GM21619 (cell line): ENCODE measurements at regions not wholly inside any gene's neighbourhood (a gene's known extent, or its start where the extent isn't known, plus 50 kb on each side); places are given as distances from the start of the nearest gene placed in this dataset.

Source experiments
- ATAC-seq: cut with Tn5 transposase; IDR thresholded peaks from one replicate; pipeline ENCODE4 v1.9.1; 2021; ENCODE audit not compliant: unreplicated experiment

DNA sequence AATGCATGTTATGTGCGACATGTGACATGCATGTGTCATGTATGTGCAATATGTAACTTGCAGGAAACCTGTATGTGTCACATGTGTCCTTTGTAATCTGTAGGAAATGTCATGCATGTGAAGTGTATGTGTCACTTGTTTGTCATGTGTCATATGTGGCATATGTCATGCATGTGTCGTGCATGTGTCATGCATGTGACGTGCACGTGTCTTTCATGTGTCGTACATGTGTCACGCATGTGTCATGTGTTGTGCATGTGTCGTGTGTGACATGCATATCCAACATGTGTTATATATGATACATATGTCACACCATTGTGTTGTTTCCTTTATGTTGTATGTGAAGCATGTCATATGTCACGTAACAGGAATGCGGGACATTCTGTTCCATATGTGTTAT is 2153.2 kb upstream of the PIK3C3 start:
- no peak for ATAC-seq

DNA sequence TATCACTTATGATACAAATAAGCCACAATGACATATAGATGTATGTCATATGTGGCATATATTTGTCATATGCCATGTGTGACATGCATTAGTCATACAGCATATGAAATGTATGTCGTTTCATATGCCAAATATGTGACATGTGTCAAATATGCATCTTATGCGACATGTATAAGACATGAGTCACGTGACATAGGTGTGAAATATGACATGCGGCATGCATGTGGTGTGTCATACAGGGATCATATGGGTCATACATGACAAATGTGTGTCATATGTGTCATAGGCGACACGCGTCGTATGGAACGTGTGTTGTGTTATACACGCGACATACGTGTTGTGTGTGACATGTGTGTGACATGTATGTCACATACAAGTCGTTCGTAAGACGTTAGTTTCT is 2154.0 kb upstream of the PIK3C3 start:
- no peak for ATAC-seq

DNA sequence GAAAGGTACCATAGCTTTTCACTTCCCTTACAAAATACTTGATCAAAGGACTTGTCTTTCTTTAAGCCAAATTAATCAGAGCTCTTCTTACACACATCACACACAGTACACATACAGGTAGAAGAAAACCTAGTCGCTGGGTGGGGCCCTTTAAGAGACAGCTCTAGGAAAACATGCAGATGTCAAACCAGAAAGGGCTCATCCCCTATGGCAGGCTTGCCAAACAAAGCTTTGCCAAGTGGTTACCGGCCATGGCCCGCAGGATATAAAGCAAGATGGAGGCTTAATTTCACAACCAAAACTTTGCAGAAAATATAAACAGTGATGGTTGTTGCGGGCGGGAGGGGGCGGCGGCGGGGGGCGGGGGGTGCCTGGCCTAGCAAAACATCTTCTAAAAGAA is 2156.0 kb upstream of the PIK3C3 start:
- ATAC-seq: no peak

DNA sequence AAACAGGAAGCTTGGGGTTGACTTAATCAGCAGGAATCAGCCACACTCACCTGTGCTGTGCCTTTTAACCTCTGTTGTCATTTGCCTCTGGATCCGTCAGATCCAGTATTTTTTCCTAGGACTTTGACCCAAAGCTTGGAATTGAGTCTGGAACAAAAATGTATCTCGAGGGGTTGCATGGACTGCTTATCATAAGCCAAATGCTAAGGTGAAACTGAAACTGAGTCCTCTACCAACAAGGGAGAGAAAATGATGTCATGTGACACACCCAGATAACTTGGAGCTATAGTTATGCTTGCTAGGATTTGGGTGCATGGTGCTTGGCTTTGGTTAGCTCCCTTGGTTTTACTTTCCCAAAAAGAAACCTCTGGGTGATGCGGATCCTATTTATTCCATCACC is 2158.6 kb upstream of the PIK3C3 start:
- no peak for ATAC-seq

DNA sequence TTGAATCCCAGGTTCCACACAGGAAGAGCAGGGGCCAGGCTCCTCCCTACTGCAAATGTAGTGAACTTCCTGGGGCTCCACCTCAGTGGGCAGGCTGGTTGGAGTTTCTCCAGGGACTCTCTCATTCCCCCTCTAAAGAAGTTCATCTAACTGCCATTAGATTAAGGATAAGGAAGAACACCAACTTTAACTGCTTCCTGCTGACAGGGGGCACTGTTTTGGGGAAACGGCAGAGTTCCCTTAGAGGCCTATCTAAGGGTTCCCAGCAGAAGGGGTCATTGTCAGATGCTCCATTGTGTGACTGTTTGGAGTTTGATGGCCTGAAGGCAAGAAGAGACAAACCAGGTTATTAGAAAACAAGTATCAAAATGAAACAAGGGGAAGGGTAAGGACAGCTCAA is 2159.7 kb upstream of the PIK3C3 start:
- no peak for ATAC-seq

DNA sequence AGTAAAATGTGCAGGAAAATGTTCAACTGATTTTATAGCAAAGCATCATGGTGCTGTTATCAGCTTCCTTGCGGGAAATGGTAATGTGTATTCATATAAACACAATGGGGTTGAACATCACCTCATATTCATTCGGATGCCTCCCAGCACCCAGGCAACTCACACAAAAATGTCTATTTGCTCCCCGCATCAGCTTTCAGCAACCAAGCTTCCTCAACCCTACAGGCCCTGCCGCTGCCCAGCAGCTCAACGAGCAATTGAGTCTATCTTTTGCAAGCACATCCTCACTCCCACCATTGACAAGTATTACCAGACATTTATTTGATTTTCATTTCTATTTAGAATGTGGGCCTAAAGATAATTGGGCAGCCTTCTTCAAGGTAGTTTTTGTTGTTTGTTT is 2161.4 kb upstream of the PIK3C3 start:
- no peak for ATAC-seq

DNA sequence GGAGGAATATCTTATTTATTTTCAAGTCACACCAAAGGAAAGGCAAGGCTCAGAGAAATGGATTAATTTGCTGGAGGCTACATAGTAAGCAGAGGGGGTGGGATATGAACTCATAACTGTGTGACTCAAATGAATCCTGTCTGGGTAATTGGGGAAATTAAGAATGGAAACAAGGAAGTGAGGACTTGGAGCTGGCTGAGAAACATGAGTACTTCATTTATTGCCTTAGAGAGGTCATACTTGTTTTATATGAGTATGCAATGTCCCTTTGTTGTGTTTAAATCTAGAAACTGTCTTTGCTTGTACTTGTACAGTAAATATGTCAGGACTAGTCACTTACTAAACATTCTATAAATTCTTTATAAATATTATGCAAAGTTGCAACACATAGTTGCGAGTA is 2166.7 kb upstream of the PIK3C3 start:
- ATAC-seq: no peak

DNA sequence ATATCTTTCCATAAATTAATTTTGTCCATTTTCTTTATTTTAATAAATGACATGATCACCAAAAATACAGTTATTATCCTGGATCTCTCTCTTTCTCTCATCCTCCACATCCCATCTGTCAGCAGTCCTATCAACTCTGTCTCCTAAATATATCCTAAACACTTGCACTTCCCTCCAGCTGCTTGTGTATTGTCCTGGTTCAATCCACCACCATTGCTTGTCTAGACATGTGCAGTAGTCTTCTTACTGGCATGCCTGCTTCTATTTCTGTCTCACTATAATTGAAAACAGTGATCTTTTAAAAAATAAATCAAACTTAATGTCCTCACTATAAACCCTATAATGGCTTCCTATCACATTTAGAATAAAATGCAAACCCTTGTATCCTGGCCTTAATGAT is 2168.6 kb upstream of the PIK3C3 start:
- ATAC-seq: no peak

DNA sequence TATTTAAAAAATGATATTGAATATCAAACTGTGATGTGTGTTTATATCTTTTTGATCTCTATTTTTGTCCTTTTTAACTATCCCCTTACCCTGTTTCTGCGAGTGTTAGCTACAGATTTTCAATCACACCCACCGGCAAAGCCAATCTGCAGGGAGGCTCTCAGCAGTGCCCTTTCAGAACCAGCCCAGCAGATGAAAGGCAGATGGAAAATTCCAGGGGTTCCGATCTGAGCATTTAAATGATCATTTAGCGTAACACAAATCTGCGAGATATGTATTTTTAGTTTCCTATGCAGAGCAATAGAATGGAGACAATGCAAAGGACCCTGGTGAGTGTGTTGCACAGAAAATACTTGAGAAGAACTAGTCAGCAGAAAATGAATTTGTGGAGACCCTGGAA is 2170.5 kb upstream of the PIK3C3 start:
- no peak for ATAC-seq

DNA sequence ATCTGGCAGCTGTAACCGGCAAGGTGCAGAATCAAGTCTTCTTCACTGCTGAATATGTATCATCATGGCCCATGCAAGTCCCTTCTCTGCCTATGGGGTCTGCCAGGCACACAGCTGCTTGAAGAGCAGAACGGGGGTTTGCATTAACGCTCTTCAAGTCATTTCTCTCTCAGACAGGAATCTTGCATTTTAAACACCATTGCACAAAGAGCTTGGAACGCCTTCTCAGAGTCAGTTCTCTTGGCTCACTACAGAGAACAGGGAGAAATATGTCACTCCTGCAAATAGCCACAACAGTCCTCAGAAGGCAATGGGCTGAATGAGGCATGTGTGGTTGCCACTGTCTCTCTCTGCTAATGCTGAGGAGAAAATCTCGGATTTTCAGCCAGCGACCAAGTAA is 2173.5 kb upstream of the PIK3C3 start:
- no peak for ATAC-seq

DNA sequence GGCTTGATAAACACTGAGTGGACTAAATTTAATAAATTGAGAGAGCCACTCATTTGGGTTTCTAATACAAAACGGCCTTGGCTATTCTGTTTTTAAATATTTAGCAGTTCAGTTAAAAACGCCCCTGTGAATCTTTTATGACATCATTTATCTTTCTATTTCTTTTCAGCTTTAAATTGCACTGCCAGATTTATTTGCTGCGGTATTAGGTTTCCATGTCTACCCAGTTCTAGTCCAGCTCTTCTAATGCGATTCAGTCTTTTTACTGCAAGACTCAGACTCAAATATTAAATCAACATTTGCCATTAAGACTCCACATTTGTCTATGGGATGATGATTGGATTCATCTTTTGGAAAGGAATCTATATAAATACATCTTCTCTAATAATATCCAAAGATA is 2174.3 kb upstream of the PIK3C3 start:
- no peak for ATAC-seq

DNA sequence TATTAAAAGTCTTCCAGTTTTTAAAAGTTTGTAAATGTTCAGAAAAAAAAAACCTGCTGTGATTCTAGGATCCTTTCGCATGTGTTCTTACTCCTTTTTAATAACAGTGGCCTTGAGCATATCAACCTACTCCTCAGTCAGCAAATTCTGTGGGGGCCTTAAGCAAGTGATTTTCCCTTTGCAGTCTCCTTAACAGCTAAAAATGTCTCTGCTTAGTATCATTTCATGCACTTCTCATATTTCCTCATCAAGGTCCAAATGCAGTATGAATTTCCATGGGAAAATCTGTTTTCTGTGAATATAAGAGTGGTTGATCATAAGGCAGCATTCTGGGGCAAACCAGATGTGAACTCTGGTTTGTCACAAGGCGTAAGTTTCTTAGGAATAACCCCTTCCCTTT is 2175.1 kb upstream of the PIK3C3 start:
- ATAC-seq: no peak

DNA sequence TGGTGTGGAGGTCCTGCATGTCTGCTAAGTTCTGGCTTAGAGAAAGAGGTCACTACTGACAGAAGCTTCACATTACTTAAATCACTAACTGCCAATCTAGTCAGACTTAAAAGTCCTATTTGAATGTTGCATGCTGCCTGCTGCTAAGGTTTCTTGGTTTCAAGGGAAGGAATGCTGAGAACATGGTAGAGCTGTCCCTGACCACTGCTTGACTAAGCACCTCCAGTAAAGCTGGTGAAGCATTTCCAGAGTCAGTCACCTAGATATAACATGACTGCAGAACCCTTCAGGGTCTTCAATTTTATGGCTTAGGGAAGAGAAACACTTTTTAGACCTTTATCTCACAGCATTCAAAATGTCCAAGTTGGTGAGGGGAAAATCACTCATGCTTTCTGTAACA is 2178.3 kb upstream of the PIK3C3 start:
- ATAC-seq: no peak

DNA sequence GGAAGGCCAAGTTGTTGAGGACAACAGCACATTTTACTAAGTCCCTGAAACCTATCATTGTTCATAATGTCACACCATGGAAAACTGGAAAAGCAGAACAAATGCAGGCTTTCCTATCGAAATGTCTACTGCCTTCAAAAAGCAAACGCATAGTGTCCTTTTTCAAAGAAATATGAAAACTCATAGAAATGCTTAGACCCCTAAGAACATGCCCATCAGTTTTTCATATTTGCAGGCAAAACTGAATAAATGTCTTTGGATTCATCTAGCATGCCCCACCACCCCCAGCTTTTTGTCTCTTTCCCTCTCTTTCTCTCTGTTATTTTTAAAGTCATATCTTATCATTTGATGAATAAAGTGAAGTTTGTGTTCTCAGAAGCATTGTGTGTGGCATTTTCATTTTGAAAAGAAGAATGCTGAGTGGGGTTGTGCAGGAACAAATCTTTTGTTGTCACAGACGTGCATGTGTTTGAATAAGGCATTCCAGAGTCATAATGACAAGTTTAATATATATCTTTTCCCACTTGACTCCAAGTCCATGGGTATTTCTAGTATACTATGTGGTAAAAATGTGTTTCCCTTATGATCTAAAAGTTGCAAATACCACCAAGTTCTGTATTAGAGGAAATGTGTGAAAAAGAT is 2180.0 kb upstream of the PIK3C3 start:
- no peak for ATAC-seq

DNA sequence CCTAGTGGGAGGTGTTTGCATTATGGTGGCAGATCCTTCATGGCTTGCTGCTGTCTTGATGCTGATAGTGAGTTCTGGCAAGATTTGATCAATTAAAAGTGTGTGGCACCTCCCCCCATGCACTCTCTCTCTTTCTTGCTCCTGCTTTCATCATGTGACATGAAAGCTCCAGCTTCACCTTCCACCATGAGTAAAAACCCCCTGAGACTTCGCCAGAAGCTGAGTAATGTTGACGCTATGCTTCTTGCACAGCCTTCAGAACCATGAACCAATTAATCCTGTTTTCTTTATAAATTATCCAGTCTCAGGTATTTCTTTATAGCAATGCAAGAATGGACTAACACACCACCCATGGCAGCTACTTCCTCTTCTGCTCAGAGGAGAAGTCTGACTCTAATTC is 2181.4 kb upstream of the PIK3C3 start:
- no peak for ATAC-seq

DNA sequence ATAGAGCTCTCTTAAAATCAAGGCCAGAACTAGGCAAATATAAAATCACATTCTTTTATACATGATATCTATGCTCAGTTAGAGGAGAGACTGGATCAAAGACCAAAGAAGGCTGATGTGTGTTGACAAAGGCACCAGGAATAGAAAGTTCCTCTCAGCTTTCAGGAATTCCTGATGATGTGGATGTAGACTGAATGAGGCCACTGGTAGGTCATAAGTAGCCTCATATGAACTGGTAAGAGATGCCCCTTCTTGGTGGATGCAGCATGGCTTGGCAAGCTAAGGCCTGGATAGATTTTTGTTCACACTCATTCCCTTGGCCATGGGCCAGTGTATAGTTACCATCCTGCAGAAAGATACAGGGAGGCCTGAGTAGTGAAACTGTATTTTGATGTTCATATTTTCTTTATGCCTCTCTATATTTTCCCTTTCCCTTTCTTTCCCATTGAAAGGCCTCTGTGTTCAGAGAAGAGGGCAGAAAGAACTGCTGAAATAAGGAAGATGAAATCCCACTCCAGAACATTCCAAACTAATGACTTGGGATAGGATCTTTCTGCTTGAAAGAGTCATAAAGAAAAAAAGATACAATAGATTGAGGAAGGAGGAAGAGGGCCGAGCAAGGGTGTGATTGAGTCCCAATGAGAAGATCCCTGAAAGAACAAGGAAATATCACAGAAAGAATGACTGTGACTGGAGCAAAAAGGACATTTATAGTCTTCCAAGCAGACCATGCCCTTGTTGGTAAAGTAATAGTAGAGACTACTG is 2182.7 kb upstream of the PIK3C3 start:
- no peak for ATAC-seq

DNA sequence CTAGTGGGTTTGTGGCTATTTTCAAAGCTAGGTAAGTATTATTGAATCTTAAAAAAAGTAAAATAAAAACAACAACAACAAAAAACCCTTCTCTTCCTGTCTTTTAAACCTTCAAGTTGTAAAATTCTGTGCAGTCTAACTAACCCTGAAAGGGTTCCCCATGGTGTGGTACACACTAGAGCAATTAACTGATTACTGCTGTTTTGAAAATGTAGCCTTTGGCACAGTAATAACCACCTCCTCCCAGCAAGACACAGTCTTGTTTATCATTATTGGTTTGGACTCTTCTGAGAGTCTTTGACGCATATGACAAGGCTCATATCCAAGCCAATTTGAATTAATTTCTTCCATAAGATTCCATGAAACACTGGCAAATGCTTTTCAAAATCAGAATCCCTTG is 2184.6 kb upstream of the PIK3C3 start:
- no peak for ATAC-seq

DNA sequence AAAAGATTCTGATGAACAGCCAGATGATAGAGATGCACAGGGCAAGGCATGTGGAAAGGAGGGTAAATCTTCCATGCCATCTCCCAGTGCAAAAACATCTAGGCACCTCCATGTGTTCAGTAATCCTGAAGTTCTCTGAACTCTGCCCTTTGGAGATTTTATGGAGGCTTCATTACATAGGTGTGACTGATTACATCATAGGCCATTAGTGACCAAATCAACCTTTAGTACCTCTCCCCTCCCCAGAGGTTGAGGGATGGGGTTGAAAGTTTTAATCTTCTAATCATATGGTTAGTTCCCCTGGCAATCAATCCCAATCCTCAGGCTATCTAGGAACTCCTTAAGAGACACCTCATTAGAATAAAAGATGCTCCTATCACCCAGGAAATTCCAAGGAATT is 2190.2 kb upstream of the PIK3C3 start:
- no peak for ATAC-seq

DNA sequence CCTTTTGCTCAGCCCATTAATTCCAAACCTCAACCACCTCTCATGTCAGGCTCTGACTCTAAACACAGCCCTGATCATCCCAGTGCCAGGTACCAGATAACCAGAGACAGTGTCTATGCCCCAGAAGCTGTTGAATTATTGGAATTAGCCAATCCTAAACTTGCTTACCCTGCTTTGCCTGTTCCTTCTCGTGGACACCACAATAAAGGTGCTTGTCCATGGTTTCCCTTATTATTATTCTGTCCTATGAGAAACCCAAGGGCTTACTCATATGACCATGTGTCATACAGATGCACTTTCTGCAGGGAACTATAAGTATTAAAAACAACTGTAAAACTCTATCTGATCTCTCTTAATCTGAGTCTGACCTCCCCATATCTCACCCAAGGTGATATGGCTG is 2193.8 kb upstream of the PIK3C3 start:
- no peak for ATAC-seq

DNA sequence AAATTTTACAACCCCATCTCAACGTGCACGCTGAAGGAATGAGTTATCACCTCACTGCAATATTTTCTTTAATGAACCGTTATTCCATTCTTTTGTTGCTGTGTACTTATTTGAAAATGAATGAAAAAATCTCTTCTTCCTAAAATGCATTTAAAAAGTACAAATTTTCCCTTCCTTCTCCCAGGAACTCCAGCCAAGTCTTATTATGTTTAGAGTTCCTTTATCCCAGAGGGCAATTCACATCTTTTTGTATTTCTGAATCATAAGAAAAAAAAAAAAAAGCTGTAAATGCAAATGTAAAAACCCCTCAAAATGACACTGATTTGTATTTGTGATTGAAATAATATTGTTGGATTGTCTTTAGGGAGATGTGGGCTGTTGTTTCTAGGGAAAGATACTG is 2194.3 kb upstream of the CELF4 start:
- no peak for ATAC-seq

DNA sequence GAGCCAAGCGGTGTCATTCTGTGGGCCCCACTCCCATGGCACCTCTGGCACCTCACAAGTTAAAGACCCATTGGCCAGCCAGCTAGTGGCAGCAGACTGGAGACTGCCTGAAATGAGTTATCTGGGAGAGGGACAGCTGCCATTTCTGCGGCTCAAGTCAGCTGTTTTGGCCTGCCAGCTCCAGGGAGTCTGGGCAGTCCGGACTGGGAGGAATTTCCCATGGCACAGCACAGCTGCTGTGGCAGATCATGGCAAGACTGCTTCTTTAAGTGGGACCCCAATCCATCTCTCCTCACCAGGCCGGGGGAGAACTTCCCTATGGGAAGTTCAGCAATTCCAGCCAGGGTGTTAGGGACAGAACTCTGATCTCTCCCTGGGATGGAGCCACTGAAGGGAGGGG is 2187.6 kb upstream of the CELF4 start:
- no peak for ATAC-seq

DNA sequence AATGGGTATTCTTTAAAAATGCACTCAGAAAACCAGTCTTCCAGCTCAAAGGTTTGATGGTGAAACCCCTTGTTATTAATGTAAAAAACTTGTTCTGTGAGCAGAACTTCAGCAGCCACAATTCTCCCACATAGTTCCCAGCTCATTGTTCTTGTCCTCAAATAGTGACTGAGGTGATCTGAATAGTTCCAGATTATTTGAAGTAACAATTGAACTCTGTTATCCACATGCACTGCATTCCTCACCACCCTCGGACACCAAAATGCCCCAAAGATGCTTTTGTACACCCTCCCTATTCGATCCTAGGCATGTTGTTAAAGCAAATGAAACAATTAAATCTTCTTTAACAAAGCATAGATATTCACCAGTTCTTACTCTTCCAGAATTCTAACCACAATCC is 2186.8 kb upstream of the CELF4 start:
- ATAC-seq: no peak

DNA sequence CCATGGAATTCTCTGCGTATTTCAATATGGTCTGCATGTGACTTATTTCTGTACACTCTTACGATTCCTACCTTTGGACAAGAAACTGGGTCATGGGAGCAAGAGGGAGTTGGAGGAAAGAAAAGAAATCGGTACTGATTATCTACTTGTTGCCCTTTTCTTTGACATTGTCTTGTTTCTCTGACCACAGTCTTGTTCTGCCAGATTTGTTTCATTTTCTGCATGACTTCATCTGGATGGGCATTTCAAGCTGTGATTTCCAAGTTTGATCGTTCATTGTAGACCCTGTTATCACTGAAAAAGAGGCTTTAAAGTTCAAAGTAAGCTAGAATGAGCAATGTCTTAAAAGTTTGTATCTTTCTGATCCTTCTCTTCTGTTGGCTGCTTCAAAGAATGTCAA is 2186.3 kb upstream of the CELF4 start:
- no peak for ATAC-seq
